GM23338 (cell line): ENCODE measurements at regions not wholly inside any gene's neighbourhood (a gene's known extent, or its start where the extent isn't known, plus 50 kb on each side); places are given as distances from the start of the nearest gene placed in this dataset.

Source experiments
- ATAC-seq: fragments of 200-7000 bp; cut with Tn5 transposase; 3 replicates; pipeline ENCODE4 v1.9.1; 2020
- DNase-seq: peaks from one replicate; pipeline ENCODE4 v3.0.0-alpha.2; 2015; ENCODE audit warnings: low spot score
- H2AFZ ChIP-seq: fragments of 200-600 bp; sonication (generic); 2 replicates; pipeline ENCODE4 v1.8.0; 2016; ENCODE audit warnings: antibody characterized with exemption, mild to moderate bottlenecking, moderate library complexity
- H3F3A ChIP-seq: fragments of 200-600 bp; sonication (generic); replicated peaks from 2 replicates; pipeline ENCODE4 v1.8.0; 2017; ENCODE audit warnings: antibody characterized with exemption, mixed run types, low read depth
- H3K27ac ChIP-seq: fragments of 200-600 bp; sonication (generic); 2 replicates; pipeline ENCODE4 v1.6.1; 2016; ENCODE audit warnings: low read depth
- H3K27me3 ChIP-seq: fragments of 200-600 bp; sonication (generic); 2 replicates; pipeline ENCODE4 v1.8.0; 2016; ENCODE audit warnings: mild to moderate bottlenecking, mixed run types, moderate library complexity; ENCODE audit not compliant: insufficient read depth
- H3K36me3 ChIP-seq: fragments of 200-600 bp; sonication (generic); 2 replicates; pipeline ENCODE4 v1.8.0; 2016; ENCODE audit warnings: mild to moderate bottlenecking; ENCODE audit not compliant: insufficient read depth
- H3K4me1 ChIP-seq: fragments of 200-600 bp; sonication (generic); 2 replicates; pipeline ENCODE4 v1.8.0; 2016; ENCODE audit warnings: mild to moderate bottlenecking, moderate library complexity; ENCODE audit not compliant: insufficient read depth
- H3K4me2 ChIP-seq: fragments of 200-600 bp; sonication (generic); 2 replicates; pipeline ENCODE4 v1.7.1; 2017; ENCODE audit warnings: mixed run types
- H3K4me3 ChIP-seq: fragments of 200-600 bp; sonication (generic); 2 replicates; pipeline ENCODE4 v1.6.1; 2016; ENCODE audit warnings: mixed run types
- H3K79me2 ChIP-seq: fragments of 200-600 bp; sonication (generic); replicated peaks from 2 replicates; pipeline ENCODE4 v1.8.0; 2017; ENCODE audit warnings: mild to moderate bottlenecking; ENCODE audit not compliant: insufficient read depth
- H3K9me2 ChIP-seq: fragments of 200-600 bp; sonication (generic); 2 replicates; pipeline ENCODE4 v1.8.0; 2017; ENCODE audit not compliant: insufficient read depth
- H4K20me1 ChIP-seq: fragments of 200-600 bp; sonication (generic); replicated peaks from 2 replicates; pipeline ENCODE4 v1.8.0; 2017; ENCODE audit warnings: mild to moderate bottlenecking; ENCODE audit not compliant: insufficient read depth
- H3K27ac Mint-ChIP-seq: 2 replicates; pipeline ENCODE4 v1.8.0; 2020; ENCODE audit warnings: inconsistent platforms, mild to moderate bottlenecking, moderate library complexity, mixed read lengths
- H3K27me3 Mint-ChIP-seq: 3 replicates; pipeline ENCODE4 v1.8.0; 2022; ENCODE audit warnings: low read depth, mild to moderate bottlenecking, moderate library complexity, mixed read lengths, inconsistent platforms; ENCODE audit not compliant: insufficient read depth, poor library complexity
- H3K36me3 Mint-ChIP-seq: 3 replicates; pipeline ENCODE4 v1.8.0; 2021; ENCODE audit warnings: low read depth, mild to moderate bottlenecking, inconsistent platforms, moderate library complexity, mixed read lengths
- H3K4me1 Mint-ChIP-seq: 3 replicates; pipeline ENCODE4 v1.8.0; 2020; ENCODE audit warnings: mild to moderate bottlenecking, inconsistent platforms, mixed read lengths
- H3K4me3 Mint-ChIP-seq: 3 replicates; pipeline ENCODE4 v1.8.0; 2021; ENCODE audit warnings: moderate library complexity, mild to moderate bottlenecking, inconsistent platforms, mixed read lengths
- H3K9me3 Mint-ChIP-seq: 3 replicates; pipeline ENCODE4 v1.8.0; 2020; ENCODE audit warnings: moderate library complexity, mild to moderate bottlenecking, inconsistent platforms, mixed read lengths
- CREB1 ChIP-seq: fragments of 250-450 bp; sonication (Bioruptor Pico); IDR thresholded peaks from 2 replicates; pipeline ENCODE4 v1.5.0; 2020; ENCODE audit warnings: low read depth, mild to moderate bottlenecking, moderate library complexity
- ETS1 ChIP-seq: IDR thresholded peaks from 2 replicates; pipeline ENCODE4 v1.6.1; 2016; ENCODE audit warnings: antibody characterized with exemption
- JUNB ChIP-seq: IDR thresholded peaks from one replicate; pipeline ENCODE4 v1.6.1; 2016; ENCODE audit warnings: antibody characterized with exemption; ENCODE audit not compliant: unreplicated experiment
- POLR2AphosphoS5 ChIP-seq: IDR thresholded peaks from 2 replicates; pipeline ENCODE4 v1.6.1; 2016; ENCODE audit warnings: antibody characterized with exemption, low read depth
- REST ChIP-seq: IDR thresholded peaks from one replicate; pipeline ENCODE4 v1.6.1; 2018; ENCODE audit warnings: antibody characterized with exemption; ENCODE audit not compliant: unreplicated experiment
- STAT1 ChIP-seq: IDR thresholded peaks from one replicate; pipeline ENCODE4 v1.6.1; 2016; ENCODE audit warnings: antibody characterized with exemption; ENCODE audit not compliant: unreplicated experiment
- ZNF462 ChIP-seq: fragments of 250-450 bp; sonication (Bioruptor Pico); IDR thresholded peaks from 2 replicates; pipeline ENCODE4 v1.5.0; 2020; ENCODE audit warnings: mild to moderate bottlenecking, moderate library complexity

- no peak overlapping the region for H3K4me3 Mint-ChIP-seq
- no peaks in the 10 kb centered on the region for H3K4me1 ChIP-seq
- no peaks in the 10 kb centered on the region for H3F3A ChIP-seq
- no peaks in the 10 kb centered on the region for H3K79me2 ChIP-seq
- no peak overlapping the region for H2AFZ ChIP-seq
- DNase-seq (no peak), ATAC-seq (no peak)
- H3K36me3 ChIP-seq = no peaks in the 10 kb centered on the region
- no peak overlapping the region for H3K4me3 ChIP-seq
- H3K9me3 Mint-ChIP-seq = peaks cover 13% of the 10 kb centered on the region; the same call in 2 of the 3 replicates
- TF ChIP-seq ETS1 (no peak), JUNB (no peak), CREB1 (CRISPR knock-in tag) (no peak), ZNF462 (CRISPR knock-in tag) (no peak), STAT1 (no peak), POLR2AphosphoS5 (no peak), REST (no peak)
- H3K9me2 ChIP-seq = no peaks in the 10 kb centered on the region
- no peaks in the 10 kb centered on the region for H3K27me3 Mint-ChIP-seq
- no peak overlapping the region for H3K27ac ChIP-seq
- no peaks in the 10 kb centered on the region for H3K36me3 Mint-ChIP-seq
- H4K20me1 ChIP-seq = no peaks in the 10 kb centered on the region
- no peak overlapping the region for H3K27ac Mint-ChIP-seq
- no peaks in the 10 kb centered on the region for H3K4me1 Mint-ChIP-seq
- no peak overlapping the region for H3K4me2 ChIP-seq
- H3K27me3 ChIP-seq = no peaks in the 10 kb centered on the region
These were observed 273.4 kb upstream of the GRIA3 start for GRCh38 chrX:122910697-122911096.
